A549 (cell line): ENCODE measurements at regions not wholly inside any gene's neighbourhood (a gene's known extent, or its start where the extent isn't known, plus 50 kb on each side); places are given as distances from the start of the nearest gene placed in this dataset.

Experiments used
- ATAC-seq, 2 experiments: fragments of 200-7000 bp in 1 of 2; fragments of >200 bp in 1 of 2; cut with Nextera tagmentation in 1 of 2; cut with Tn5 transposase in 1 of 2; 3 replicates each; pipeline versions ENCODE4 v1.8.0 to v1.9.1; 2018 to 2020; ENCODE audit warnings: mild to moderate bottlenecking in 1 of 2, moderate library complexity in 1 of 2
- CTCF ChIA-PET: fragments of 300-600 bp; sonication (Branson Sonifier 250); formaldehyde crosslinking; extraction: SDS; loops from one replicate; lab custom pipeline; 2021; ENCODE audit warnings: antibody characterized with exemption, inconsistent platforms; lab: Yijun Ruan, JAX
- POLR2A ChIA-PET: fragments of 350-600 bp; formaldehyde crosslinking; extraction: SDS; loops from one replicate; lab custom pipeline; 2021; ENCODE audit warnings: antibody characterized with exemption, inconsistent platforms; lab: Yijun Ruan, JAX
- DNase-seq, 2 experiments: peaks; one replicate each; pipeline versions ENCODE4 v3.0.0 to v3.0.0-alpha.2; 2011 to 2016; ENCODE audit warnings: low read depth in 1 of 2, low spot score in 1 of 2
- FAIRE-seq: peaks from 2 replicates; lab custom pipeline; 2011; peaks lifted over from hg19 to GRCh38; lab: Jason Lieb, UNC
- H3K27ac ChIP-seq, 2 experiments: fragments of >200 bp; sonication (Bioruptor Twin); formaldehyde crosslinking; 3 replicates each; pipeline ENCODE4 v1.5.1; 2016 to 2017
- H3K4me1 ChIP-seq: fragments of >200 bp; sonication (Bioruptor Twin); formaldehyde crosslinking; 3 replicates; pipeline ENCODE4 v1.6.1; 2016
- H3K4me2 ChIP-seq: fragments of >200 bp; sonication (Bioruptor Twin); formaldehyde crosslinking; 3 replicates; pipeline ENCODE4 v1.6.1; 2016
- H3K4me3 ChIP-seq: fragments of >200 bp; sonication (Bioruptor Twin); formaldehyde crosslinking; 3 replicates; pipeline ENCODE4 v1.5.1; 2016
- H3K9me3 ChIP-seq: fragments of >200 bp; sonication (Bioruptor Twin); formaldehyde crosslinking; 3 replicates; pipeline ENCODE4 v1.6.1; 2016
- CEBPB ChIP-seq, 2 experiments: fragments of >200 bp in 1 of 2; sonication (Bioruptor Twin) in 1 of 2; formaldehyde crosslinking in 1 of 2; IDR thresholded peaks; 2 replicates each; pipeline ENCODE4 v1.6.1; 2012 to 2016
- EP300 ChIP-seq, 2 experiments: fragments of >200 bp; sonication (Bioruptor Twin); formaldehyde crosslinking; IDR thresholded peaks; 2 replicates in 1 of 2; 3 replicates in 1 of 2; pipeline ENCODE4 v1.6.1; 2016 to 2017
- ESRRA ChIP-seq: fragments of 150-350 bp; IDR thresholded peaks from 2 replicates; pipeline ENCODE4 v1.6.1; 2014; ENCODE audit warnings: mild to moderate bottlenecking, low read length, borderline replicate concordance
- GATA3 ChIP-seq: IDR thresholded peaks from 2 replicates; pipeline ENCODE4 v1.6.1; 2012; ENCODE audit warnings: borderline replicate concordance
- HDAC2 ChIP-seq: fragments of 200-600 bp; sonication (generic); IDR thresholded peaks from 2 replicates; pipeline ENCODE4 v1.6.1; 2016
- HES2 ChIP-seq: fragments of >200 bp; sonication (Bioruptor Twin); formaldehyde crosslinking; IDR thresholded peaks from 2 replicates; pipeline ENCODE4 v1.6.1; 2016
- HOXB5 ChIP-seq: fragments of 250-450 bp; sonication (Bioruptor Pico); IDR thresholded peaks from 2 replicates; pipeline ENCODE4 v1.5.0; 2020; ENCODE audit warnings: mild to moderate bottlenecking, moderate library complexity
- JUN ChIP-seq, 2 experiments: fragments of >200 bp; sonication (Bioruptor Twin); formaldehyde crosslinking; IDR thresholded peaks; 2 replicates in 1 of 2; 3 replicates in 1 of 2; pipeline ENCODE4 v1.6.1; 2016 to 2017
- JUNB ChIP-seq: fragments of >200 bp; sonication (Bioruptor Twin); formaldehyde crosslinking; IDR thresholded peaks from 2 replicates; pipeline ENCODE4 v1.6.1; 2016
- MYC ChIP-seq: IDR thresholded peaks from 2 replicates; pipeline ENCODE4 v1.6.1; 2012; ENCODE audit warnings: mild to moderate bottlenecking, inconsistent platforms, low read length, improper control_type of control experiment, borderline replicate concordance
- NFE2L2 ChIP-seq: fragments of 150-350 bp; conservative IDR thresholded peaks from 2 replicates; pipeline ENCODE4 v1.6.1; 2014; ENCODE audit warnings: low read length
- NPAS2 ChIP-seq: fragments of 250-450 bp; sonication (Bioruptor Pico); IDR thresholded peaks from 2 replicates; pipeline ENCODE4 v1.8.0; 2022; ENCODE audit warnings: mild to moderate bottlenecking, moderate library complexity, borderline replicate concordance
- PHF8 ChIP-seq: fragments of 200-600 bp; sonication (generic); IDR thresholded peaks from 2 replicates; pipeline ENCODE4 v1.6.1; 2016; ENCODE audit warnings: low read depth, mild to moderate bottlenecking, antibody characterized with exemption, moderate library complexity, borderline replicate concordance
- RARB ChIP-seq: fragments of 250-450 bp; sonication (Bioruptor Pico); IDR thresholded peaks from 2 replicates; pipeline ENCODE4 v1.8.0; 2021; ENCODE audit warnings: mild to moderate bottlenecking, moderate library complexity
- REST ChIP-seq: fragments of 200-600 bp; sonication (generic); IDR thresholded peaks from 2 replicates; pipeline ENCODE4 v1.6.1; 2016; ENCODE audit warnings: antibody characterized with exemption, mild to moderate bottlenecking, moderate library complexity
- RNF2 ChIP-seq: fragments of 200-600 bp; sonication (generic); IDR thresholded peaks from 2 replicates; pipeline ENCODE4 v1.6.1; 2016; ENCODE audit warnings: low read depth, mild to moderate bottlenecking, antibody characterized with exemption, moderate library complexity, borderline replicate concordance
- SREBF2 ChIP-seq: fragments of 450-650 bp; IDR thresholded peaks from 2 replicates; pipeline ENCODE4 v1.6.1; 2014; ENCODE audit warnings: mild to moderate bottlenecking, moderate library complexity
- ZFP36 ChIP-seq: fragments of 450-650 bp; IDR thresholded peaks from 2 replicates; pipeline ENCODE4 v1.6.1; 2014; ENCODE audit warnings: borderline replicate concordance; ENCODE audit not compliant: partially characterized antibody
- WGBS: methylation state at CpG from one replicate; pipeline ENCODE4 v1.1.6; 2017; ENCODE audit errors: missing lambda C conversion rate; 5-methylcytosine and 5-hydroxymethylcytosine counted together
- TF ChIP-seq, protein P1 (sequence below): fragments of 250-450 bp; sonication (Bioruptor Pico); IDR thresholded peaks from 2 replicates; pipeline ENCODE4 v1.5.0; 2021; ENCODE audit warnings: mild to moderate bottlenecking, moderate library complexity, borderline replicate concordance

DNA sequence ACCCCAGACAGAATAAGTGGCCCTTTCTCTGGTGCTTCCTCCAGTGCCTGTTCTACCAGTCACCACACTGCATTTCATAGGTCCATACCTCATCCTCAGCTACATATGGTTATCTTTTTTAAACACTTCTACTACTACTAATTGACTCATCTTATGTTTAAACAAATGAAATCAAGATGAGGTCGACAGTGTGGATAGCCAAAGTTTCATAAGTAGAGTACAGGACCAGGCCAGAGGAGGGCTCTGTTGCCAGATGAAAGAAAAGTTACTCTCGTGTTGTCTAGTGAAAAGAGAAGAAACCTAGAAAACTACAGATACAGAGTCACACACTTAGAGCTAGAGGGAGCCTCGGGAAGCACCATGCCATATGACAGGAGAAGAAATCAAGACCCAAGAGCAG is 296.1 kb downstream of the VPS13C start:
- H3K4me3 ChIP-seq: no peak overlapping the region
- no peak for TF ChIP-seq REST
- TF ChIP-seq ZFP36: no peak
- TF ChIP-seq JUN (IDR thresholded peaks at IDR 0.05): no peak
- TF ChIP-seq HOXB5 (CRISPR knock-in tag): no peak
- no peak for TF ChIP-seq EP300 (IDR thresholded peaks at IDR 0.05)
- TF ChIP-seq ESRRA: no peak
- CTCF ChIA-PET: no interaction called here
- POLR2A ChIA-PET: interaction anchor here (0.6 kb wide), 1 partner anchor 12 kb away, joined by 6 read pairs; no protein-coding TSS in a partner anchor
- H3K9me3 ChIP-seq: no peaks in the 10 kb centered on the region
- no peak for ATAC-seq
- no peak overlapping the region for H3K27ac ChIP-seq
- no peaks in the 10 kb centered on the region for H3K4me1 ChIP-seq
- 1% methylated on average over 3 of the region's 3 CpGs for WGBS
- no peak for DNase-seq
- no peak overlapping the region for H3K4me2 ChIP-seq
- FAIRE-seq: no peak

DNA sequence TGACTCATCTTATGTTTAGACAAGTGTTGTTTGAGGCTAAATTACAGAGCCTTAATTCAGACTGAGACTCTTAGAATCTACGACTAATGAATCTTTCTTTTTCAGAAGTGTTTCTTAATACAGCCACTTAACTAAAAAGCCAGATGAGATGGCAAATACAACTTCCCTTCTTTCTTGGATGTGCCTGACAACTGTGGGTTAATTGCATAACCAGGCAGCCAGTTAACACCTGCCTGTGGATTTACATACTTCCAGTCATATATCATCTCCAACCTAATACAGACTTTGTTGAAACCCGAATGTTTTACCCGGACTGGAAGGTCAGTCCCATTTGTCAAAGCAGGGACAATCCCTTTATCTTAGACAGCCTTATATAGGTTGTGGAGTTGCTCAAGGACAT is 297.6 kb downstream of the VPS13C start:
- POLR2A ChIA-PET: no interaction called here
- FAIRE-seq (peak; percentile 36), DNase-seq (no peak), ATAC-seq (no peak)
- no peaks in the 10 kb centered on the region for H3K9me3 ChIP-seq
- H3K4me3 ChIP-seq: no peak overlapping the region
- no peaks in the 10 kb centered on the region for H3K4me1 ChIP-seq
- H3K4me2 ChIP-seq: no peak overlapping the region
- WGBS: 42% methylated on average over 3 of the region's 3 CpGs
- no peak overlapping the region for H3K27ac ChIP-seq
- CTCF ChIA-PET: no interaction called here
- no peak for TF ChIP-seq RARB (CRISPR knock-in tag)
- no peak for TF ChIP-seq HDAC2
- no peak for TF ChIP-seq HOXB5 (CRISPR knock-in tag)
- no peak for TF ChIP-seq JUNB
- no peak for TF ChIP-seq MYC
- no peak for TF ChIP-seq CEBPB (IDR thresholded peaks at IDR 0.05)
- TF ChIP-seq PHF8: no peak
- no peak for TF ChIP-seq NPAS2
- no peak for TF ChIP-seq NFE2L2
- TF ChIP-seq HES2: no peak
- TF ChIP-seq GATA3: no peak
- TF ChIP-seq REST: no peak
- no peak for TF ChIP-seq SREBF2
- TF ChIP-seq RNF2: no peak
- TF ChIP-seq, protein P1, sequence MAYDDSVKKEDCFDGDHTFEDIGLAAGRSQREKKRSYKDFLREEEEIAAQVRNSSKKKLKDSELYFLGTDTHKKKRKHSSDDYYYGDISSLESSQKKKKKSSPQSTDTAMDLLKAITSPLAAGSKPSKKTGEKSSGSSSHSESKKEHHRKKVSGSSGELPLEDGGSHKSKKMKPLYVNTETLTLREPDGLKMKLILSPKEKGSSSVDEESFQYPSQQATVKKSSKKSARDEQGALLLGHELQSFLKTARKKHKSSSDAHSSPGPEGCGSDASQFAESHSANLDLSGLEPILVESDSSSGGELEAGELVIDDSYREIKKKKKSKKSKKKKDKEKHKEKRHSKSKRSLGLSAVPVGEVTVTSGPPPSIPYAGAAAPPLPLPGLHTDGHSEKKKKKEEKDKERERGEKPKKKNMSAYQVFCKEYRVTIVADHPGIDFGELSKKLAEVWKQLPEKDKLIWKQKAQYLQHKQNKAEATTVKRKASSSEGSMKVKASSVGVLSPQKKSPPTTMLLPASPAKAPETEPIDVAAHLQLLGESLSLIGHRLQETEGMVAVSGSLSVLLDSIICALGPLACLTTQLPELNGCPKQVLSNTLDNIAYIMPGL (CRISPR knock-in tag): no peak
